ENCODE measurements at regions not wholly inside any gene's neighbourhood (a gene's known extent, or its start where the extent isn't known, plus 50 kb on each side); places are given as distances from the start of the nearest gene placed in this dataset.

DNA sequence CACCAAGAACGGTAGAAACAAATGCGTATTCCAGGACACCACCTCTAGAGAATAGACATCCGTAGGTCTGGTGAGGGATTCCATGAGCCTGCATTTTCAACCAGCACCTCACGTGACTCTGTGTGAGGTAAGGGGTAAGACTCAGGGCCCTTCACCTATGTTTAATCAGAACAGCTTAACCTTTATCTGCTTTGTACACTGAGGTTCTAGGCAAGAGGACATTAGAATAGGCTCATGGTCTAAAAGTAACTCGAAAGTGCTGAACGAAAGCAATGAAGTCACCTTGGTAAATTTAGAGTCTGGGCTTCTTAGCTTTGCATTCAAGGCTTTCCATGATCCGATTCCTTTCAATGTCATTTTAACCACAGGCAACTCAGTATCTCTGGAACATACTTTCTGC lies 270.5 kb upstream of the CADM1 start:
- Histone ChIP-seq H3K4me1 (peaks cover 0 to 5% (median 0%) of the 10 kb centered on the region in 4 donors), H3K9me3 (no peaks in the 10 kb centered on the region), H3K36me3 (no peaks in the 10 kb centered on the region), H3K27ac (no peak overlapping the region), H3K4me3 (no peak overlapping the region), H3K27me3 (no peaks in the 10 kb centered on the region)
- no peak for DNase-seq (ENCODE audit: low spot score in 2 of 2)
- no peak for TF ChIP-seq EP300 (IDR thresholded peaks at IDR 0.05)
- TF ChIP-seq POLR2A (IDR thresholded peaks at IDR 0.05), result no peak
- TF ChIP-seq, protein P1, sequence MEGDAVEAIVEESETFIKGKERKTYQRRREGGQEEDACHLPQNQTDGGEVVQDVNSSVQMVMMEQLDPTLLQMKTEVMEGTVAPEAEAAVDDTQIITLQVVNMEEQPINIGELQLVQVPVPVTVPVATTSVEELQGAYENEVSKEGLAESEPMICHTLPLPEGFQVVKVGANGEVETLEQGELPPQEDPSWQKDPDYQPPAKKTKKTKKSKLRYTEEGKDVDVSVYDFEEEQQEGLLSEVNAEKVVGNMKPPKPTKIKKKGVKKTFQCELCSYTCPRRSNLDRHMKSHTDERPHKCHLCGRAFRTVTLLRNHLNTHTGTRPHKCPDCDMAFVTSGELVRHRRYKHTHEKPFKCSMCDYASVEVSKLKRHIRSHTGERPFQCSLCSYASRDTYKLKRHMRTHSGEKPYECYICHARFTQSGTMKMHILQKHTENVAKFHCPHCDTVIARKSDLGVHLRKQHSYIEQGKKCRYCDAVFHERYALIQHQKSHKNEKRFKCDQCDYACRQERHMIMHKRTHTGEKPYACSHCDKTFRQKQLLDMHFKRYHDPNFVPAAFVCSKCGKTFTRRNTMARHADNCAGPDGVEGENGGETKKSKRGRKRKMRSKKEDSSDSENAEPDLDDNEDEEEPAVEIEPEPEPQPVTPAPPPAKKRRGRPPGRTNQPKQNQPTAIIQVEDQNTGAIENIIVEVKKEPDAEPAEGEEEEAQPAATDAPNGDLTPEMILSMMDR (IDR thresholded peaks at IDR 0.05), result no peak
- 95% methylated on average over 7 of the region's 7 CpGs for WGBS, 2 donors

DNA sequence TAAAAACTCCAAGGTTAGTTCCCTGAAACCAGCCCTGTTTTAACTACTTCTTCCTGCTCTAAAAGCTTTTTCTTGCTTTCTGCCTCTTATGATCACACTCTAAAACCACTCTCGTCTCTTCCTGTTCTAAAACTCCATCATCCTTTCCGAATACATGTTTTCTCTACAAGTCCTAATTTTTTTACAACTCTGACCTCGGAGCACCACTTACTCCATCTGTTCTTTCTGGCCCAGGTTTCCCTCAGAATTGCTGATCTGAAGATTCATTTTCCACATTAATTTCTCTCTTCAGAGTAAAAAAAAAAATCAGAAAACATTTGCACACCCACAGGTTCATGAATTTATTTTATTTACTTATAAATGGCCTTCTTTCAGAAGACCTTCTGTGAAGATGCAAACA lies 265.7 kb upstream of the CADM1 start:
- DNase-seq (ENCODE audit: low spot score in 2 of 2), result no peak
- no peaks in the 10 kb centered on the region for H3K9me3 ChIP-seq
- no peaks in the 10 kb centered on the region for H3K27me3 ChIP-seq
- no peak overlapping the region for H3K4me3 ChIP-seq
- H3K36me3 ChIP-seq, result no peaks in the 10 kb centered on the region
- no peak overlapping the region for H3K27ac ChIP-seq
- 71 to 77% methylated on average over 3 of the region's 3 CpGs for WGBS, 2 donors
- TF ChIP-seq POLR2A (IDR thresholded peaks at IDR 0.05), result no peak
- peaks cover 0 to 9% (median 0%) of the 10 kb centered on the region in 4 donors for H3K4me1 ChIP-seq

- Histone ChIP-seq H3K4me3 (no peak overlapping the region), H3K9me3 (no peaks in the 10 kb centered on the region), H3K27ac (no peak overlapping the region), H3K4me1 (peaks cover 0 to 9% (median 0%) of the 10 kb centered on the region in 4 donors), H3K27me3 (no peaks in the 10 kb centered on the region), H3K36me3 (no peaks in the 10 kb centered on the region)
- no peak for TF ChIP-seq EP300 (IDR thresholded peaks at IDR 0.05)
- TF ChIP-seq POLR2A (IDR thresholded peaks at IDR 0.05), result no peak
- TF ChIP-seq, protein P1 (IDR thresholded peaks at IDR 0.05), result no peak
- DNase-seq (ENCODE audit: low spot score in 2 of 2), result no peak
- WGBS, 2 donors, result 94 to 98% methylated on average over 3 of the region's 3 CpGs
Measured at GRCh38 chr11:115767883-115768282, 263.7 kb upstream of the CADM1 start.

GRCh38 chr11:115767047-115767802 lies 263.0 kb upstream of the CADM1 start:
- no peak for DNase-seq (ENCODE audit: low spot score in 2 of 2)
- 61 to 69% methylated on average over 10 of the region's 10 CpGs for WGBS, 2 donors
- Histone ChIP-seq H3K9me3 (no peaks in the 10 kb centered on the region), H3K36me3 (no peaks in the 10 kb centered on the region), H3K27me3 (no peaks in the 10 kb centered on the region), H3K4me3 (no peak overlapping the region), H3K27ac (no peak overlapping the region), H3K4me1 (peaks cover 0 to 9% (median 0%) of the 10 kb centered on the region in 4 donors)
- TF ChIP-seq, protein P1 (IDR thresholded peaks at IDR 0.05), result no peak
- TF ChIP-seq EP300 (IDR thresholded peaks at IDR 0.05) (no peak), POLR2A (IDR thresholded peaks at IDR 0.05) (no peak)

- Histone ChIP-seq H3K9me3 (no peaks in the 10 kb centered on the region), H3K4me3 (no peak overlapping the region), H3K4me1 (peaks cover 0 to 11% (median 0%) of the 10 kb centered on the region in 4 donors), H3K27ac (no peak overlapping the region), H3K36me3 (no peaks in the 10 kb centered on the region), H3K27me3 (no peaks in the 10 kb centered on the region)
- WGBS, 2 donors, result 79 to 85% methylated on average over 4 of the region's 4 CpGs
- DNase-seq (ENCODE audit: low spot score in 2 of 2), result no peak
- TF ChIP-seq, protein P1 (IDR thresholded peaks at IDR 0.05), result no peak
- TF ChIP-seq POLR2A (IDR thresholded peaks at IDR 0.05) (no peak), EP300 (IDR thresholded peaks at IDR 0.05) (no peak)
Measured at GRCh38 chr11:115766561-115766960, 262.3 kb upstream of the CADM1 start.
